GM23338 (cell line): ENCODE measurements at regions not wholly inside any gene's neighbourhood (a gene's known extent, or its start where the extent isn't known, plus 50 kb on each side); places are given as distances from the start of the nearest gene placed in this dataset.

Source experiments
- ATAC-seq: fragments of 200-7000 bp; cut with Tn5 transposase; 3 replicates; pipeline ENCODE4 v1.9.1; 2020
- DNase-seq: peaks from one replicate; pipeline ENCODE4 v3.0.0-alpha.2; 2015; ENCODE audit warnings: low spot score
- H2AFZ ChIP-seq: fragments of 200-600 bp; sonication (generic); 2 replicates; pipeline ENCODE4 v1.8.0; 2016; ENCODE audit warnings: antibody characterized with exemption, mild to moderate bottlenecking, moderate library complexity
- H3F3A ChIP-seq: fragments of 200-600 bp; sonication (generic); replicated peaks from 2 replicates; pipeline ENCODE4 v1.8.0; 2017; ENCODE audit warnings: antibody characterized with exemption, mixed run types, low read depth
- H3K27ac ChIP-seq: fragments of 200-600 bp; sonication (generic); 2 replicates; pipeline ENCODE4 v1.6.1; 2016; ENCODE audit warnings: low read depth
- H3K27me3 ChIP-seq: fragments of 200-600 bp; sonication (generic); 2 replicates; pipeline ENCODE4 v1.8.0; 2016; ENCODE audit warnings: mild to moderate bottlenecking, mixed run types, moderate library complexity; ENCODE audit not compliant: insufficient read depth
- H3K36me3 ChIP-seq: fragments of 200-600 bp; sonication (generic); 2 replicates; pipeline ENCODE4 v1.8.0; 2016; ENCODE audit warnings: mild to moderate bottlenecking; ENCODE audit not compliant: insufficient read depth
- H3K4me1 ChIP-seq: fragments of 200-600 bp; sonication (generic); 2 replicates; pipeline ENCODE4 v1.8.0; 2016; ENCODE audit warnings: mild to moderate bottlenecking, moderate library complexity; ENCODE audit not compliant: insufficient read depth
- H3K4me2 ChIP-seq: fragments of 200-600 bp; sonication (generic); 2 replicates; pipeline ENCODE4 v1.7.1; 2017; ENCODE audit warnings: mixed run types
- H3K4me3 ChIP-seq: fragments of 200-600 bp; sonication (generic); 2 replicates; pipeline ENCODE4 v1.6.1; 2016; ENCODE audit warnings: mixed run types
- H3K79me2 ChIP-seq: fragments of 200-600 bp; sonication (generic); replicated peaks from 2 replicates; pipeline ENCODE4 v1.8.0; 2017; ENCODE audit warnings: mild to moderate bottlenecking; ENCODE audit not compliant: insufficient read depth
- H3K9me2 ChIP-seq: fragments of 200-600 bp; sonication (generic); 2 replicates; pipeline ENCODE4 v1.8.0; 2017; ENCODE audit not compliant: insufficient read depth
- H4K20me1 ChIP-seq: fragments of 200-600 bp; sonication (generic); replicated peaks from 2 replicates; pipeline ENCODE4 v1.8.0; 2017; ENCODE audit warnings: mild to moderate bottlenecking; ENCODE audit not compliant: insufficient read depth
- H3K27ac Mint-ChIP-seq: 2 replicates; pipeline ENCODE4 v1.8.0; 2020; ENCODE audit warnings: inconsistent platforms, mild to moderate bottlenecking, moderate library complexity, mixed read lengths
- H3K27me3 Mint-ChIP-seq: 3 replicates; pipeline ENCODE4 v1.8.0; 2022; ENCODE audit warnings: low read depth, mild to moderate bottlenecking, moderate library complexity, mixed read lengths, inconsistent platforms; ENCODE audit not compliant: insufficient read depth, poor library complexity
- H3K36me3 Mint-ChIP-seq: 3 replicates; pipeline ENCODE4 v1.8.0; 2021; ENCODE audit warnings: low read depth, mild to moderate bottlenecking, inconsistent platforms, moderate library complexity, mixed read lengths
- H3K4me1 Mint-ChIP-seq: 3 replicates; pipeline ENCODE4 v1.8.0; 2020; ENCODE audit warnings: mild to moderate bottlenecking, inconsistent platforms, mixed read lengths
- H3K4me3 Mint-ChIP-seq: 3 replicates; pipeline ENCODE4 v1.8.0; 2021; ENCODE audit warnings: moderate library complexity, mild to moderate bottlenecking, inconsistent platforms, mixed read lengths
- H3K9me3 Mint-ChIP-seq: 3 replicates; pipeline ENCODE4 v1.8.0; 2020; ENCODE audit warnings: moderate library complexity, mild to moderate bottlenecking, inconsistent platforms, mixed read lengths
- CREB1 ChIP-seq: fragments of 250-450 bp; sonication (Bioruptor Pico); IDR thresholded peaks from 2 replicates; pipeline ENCODE4 v1.5.0; 2020; ENCODE audit warnings: low read depth, mild to moderate bottlenecking, moderate library complexity
- CTCF ChIP-seq, 2 experiments: fragments of 200-600 bp in 1 of 2; sonication (generic) in 1 of 2; conservative IDR thresholded peaks; 2 replicates each; pipeline versions ENCODE4 v1.5.1 to v1.6.1; 2016 to 2017; ENCODE audit warnings: antibody characterized with exemption in 2 of 2, low read depth in 2 of 2, mild to moderate bottlenecking in 2 of 2, moderate library complexity in 1 of 2
- ETS1 ChIP-seq: IDR thresholded peaks from 2 replicates; pipeline ENCODE4 v1.6.1; 2016; ENCODE audit warnings: antibody characterized with exemption
- EZH2 ChIP-seq: fragments of 200-600 bp; sonication (generic); IDR thresholded peaks from one replicate; pipeline ENCODE4 v1.8.0; 2017; ENCODE audit warnings: antibody characterized with exemption, mild to moderate bottlenecking, low read depth; ENCODE audit not compliant: unreplicated experiment
- EZH2phosphoT487 ChIP-seq: fragments of 200-600 bp; sonication (generic); IDR thresholded peaks from one replicate; pipeline ENCODE4 v1.8.1; 2018; ENCODE audit warnings: antibody characterized with exemption; ENCODE audit not compliant: unreplicated experiment
- JUNB ChIP-seq: IDR thresholded peaks from one replicate; pipeline ENCODE4 v1.6.1; 2016; ENCODE audit warnings: antibody characterized with exemption; ENCODE audit not compliant: unreplicated experiment
- NANOG ChIP-seq: IDR thresholded peaks from 2 replicates; pipeline ENCODE4 v1.6.1; 2016; ENCODE audit warnings: antibody characterized with exemption, borderline replicate concordance
- POLR2AphosphoS5 ChIP-seq: IDR thresholded peaks from 2 replicates; pipeline ENCODE4 v1.6.1; 2016; ENCODE audit warnings: antibody characterized with exemption, low read depth
- REST ChIP-seq: IDR thresholded peaks from one replicate; pipeline ENCODE4 v1.6.1; 2018; ENCODE audit warnings: antibody characterized with exemption; ENCODE audit not compliant: unreplicated experiment
- STAT1 ChIP-seq: IDR thresholded peaks from one replicate; pipeline ENCODE4 v1.6.1; 2016; ENCODE audit warnings: antibody characterized with exemption; ENCODE audit not compliant: unreplicated experiment
- ZNF331 ChIP-seq: fragments of 250-450 bp; sonication (Bioruptor Pico); IDR thresholded peaks from 2 replicates; pipeline ENCODE4 v1.5.0; 2020; ENCODE audit warnings: low read depth, mild to moderate bottlenecking, moderate library complexity
- ZNF462 ChIP-seq: fragments of 250-450 bp; sonication (Bioruptor Pico); IDR thresholded peaks from 2 replicates; pipeline ENCODE4 v1.5.0; 2020; ENCODE audit warnings: mild to moderate bottlenecking, moderate library complexity

- ATAC-seq (no peak), DNase-seq (no peak)
- Mint-ChIP-seq H3K27me3 (peaks cover 14% of the 10 kb centered on the region), H3K4me3 (no peak overlapping the region), H3K9me3 (no peaks in the 10 kb centered on the region), H3K4me1 (peaks cover 14% of the 10 kb centered on the region), H3K36me3 (no peaks in the 10 kb centered on the region), H3K27ac (no peak overlapping the region)
- Histone ChIP-seq H2AFZ (no peak overlapping the region), H3K4me2 (no peak overlapping the region), H4K20me1 (no peaks in the 10 kb centered on the region), H3F3A (no peaks in the 10 kb centered on the region; the same call in 1 of the 2 replicates), H3K27me3 (no peaks in the 10 kb centered on the region), H3K27ac (no peak overlapping the region), H3K79me2 (no peaks in the 10 kb centered on the region), H3K9me2 (no peaks in the 10 kb centered on the region), H3K4me1 (no peaks in the 10 kb centered on the region; the same call in 1 of the 2 replicates), H3K36me3 (no peaks in the 10 kb centered on the region), H3K4me3 (no peak overlapping the region)
- no peak for TF ChIP-seq NANOG
- TF ChIP-seq STAT1 = no peak
- no peak for TF ChIP-seq ETS1
- TF ChIP-seq ZNF462 (CRISPR knock-in tag) = no peak
- TF ChIP-seq EZH2phosphoT487 = no peak
- TF ChIP-seq CREB1 (CRISPR knock-in tag) = no peak
- TF ChIP-seq EZH2 = no peak
- TF ChIP-seq REST = no peak
- TF ChIP-seq ZNF331 (CRISPR knock-in tag) = no peak
- TF ChIP-seq CTCF (conservative IDR thresholded peaks at IDR 0.05; ENCODE audit: low read depth in 2 of 2) = no peak
- TF ChIP-seq POLR2AphosphoS5 = no peak
- no peak for TF ChIP-seq JUNB
Observed at GRCh38 chr12:116502141-116502725, 56.9 kb upstream of the MAP1LC3B2 start.
